ENCODE measurements at regions not wholly inside any gene's neighbourhood (a gene's known extent, or its start where the extent isn't known, plus 50 kb on each side); places are given as distances from the start of the nearest gene placed in this dataset.

DNA sequence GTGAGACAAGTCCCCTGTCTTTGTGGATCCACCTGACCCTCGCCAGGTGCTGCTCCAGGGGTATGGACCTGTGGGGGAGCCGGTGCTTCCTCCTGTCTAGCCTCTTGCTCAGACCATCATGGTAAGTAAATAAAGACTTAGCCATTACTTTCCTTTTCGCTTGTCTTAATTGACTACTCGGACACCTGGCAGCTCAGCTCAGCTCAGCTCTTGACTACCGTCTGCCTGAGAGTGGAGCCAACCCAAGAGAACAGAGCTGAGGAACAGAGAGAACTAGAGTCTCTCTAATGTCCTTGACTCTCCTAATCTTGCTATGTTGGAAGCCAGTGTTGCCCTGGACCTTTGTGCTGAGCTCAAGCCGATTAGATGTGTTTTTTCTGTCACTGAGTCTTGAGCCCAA is 170.3 kb upstream of the CXCR4 start:
- TF ChIP-seq, protein P1, sequence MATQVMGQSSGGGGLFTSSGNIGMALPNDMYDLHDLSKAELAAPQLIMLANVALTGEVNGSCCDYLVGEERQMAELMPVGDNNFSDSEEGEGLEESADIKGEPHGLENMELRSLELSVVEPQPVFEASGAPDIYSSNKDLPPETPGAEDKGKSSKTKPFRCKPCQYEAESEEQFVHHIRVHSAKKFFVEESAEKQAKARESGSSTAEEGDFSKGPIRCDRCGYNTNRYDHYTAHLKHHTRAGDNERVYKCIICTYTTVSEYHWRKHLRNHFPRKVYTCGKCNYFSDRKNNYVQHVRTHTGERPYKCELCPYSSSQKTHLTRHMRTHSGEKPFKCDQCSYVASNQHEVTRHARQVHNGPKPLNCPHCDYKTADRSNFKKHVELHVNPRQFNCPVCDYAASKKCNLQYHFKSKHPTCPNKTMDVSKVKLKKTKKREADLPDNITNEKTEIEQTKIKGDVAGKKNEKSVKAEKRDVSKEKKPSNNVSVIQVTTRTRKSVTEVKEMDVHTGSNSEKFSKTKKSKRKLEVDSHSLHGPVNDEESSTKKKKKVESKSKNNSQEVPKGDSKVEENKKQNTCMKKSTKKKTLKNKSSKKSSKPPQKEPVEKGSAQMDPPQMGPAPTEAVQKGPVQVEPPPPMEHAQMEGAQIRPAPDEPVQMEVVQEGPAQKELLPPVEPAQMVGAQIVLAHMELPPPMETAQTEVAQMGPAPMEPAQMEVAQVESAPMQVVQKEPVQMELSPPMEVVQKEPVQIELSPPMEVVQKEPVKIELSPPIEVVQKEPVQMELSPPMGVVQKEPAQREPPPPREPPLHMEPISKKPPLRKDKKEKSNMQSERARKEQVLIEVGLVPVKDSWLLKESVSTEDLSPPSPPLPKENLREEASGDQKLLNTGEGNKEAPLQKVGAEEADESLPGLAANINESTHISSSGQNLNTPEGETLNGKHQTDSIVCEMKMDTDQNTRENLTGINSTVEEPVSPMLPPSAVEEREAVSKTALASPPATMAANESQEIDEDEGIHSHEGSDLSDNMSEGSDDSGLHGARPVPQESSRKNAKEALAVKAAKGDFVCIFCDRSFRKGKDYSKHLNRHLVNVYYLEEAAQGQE (IDR thresholded peaks at IDR 0.05; ENCODE audit: insufficient read depth in 1 of 2, low read depth in 2 of 2, low read length in 2 of 2) = no peak
- TF ChIP-seq TAF1 (IDR thresholded peaks at IDR 0.05; ENCODE audit: borderline replicate concordance, insufficient read depth, low read length) = no peak
- TF ChIP-seq POLR2AphosphoS5 (IDR thresholded peaks at IDR 0.05; ENCODE audit: low read depth, low read length) = no peak
- no peak for TF ChIP-seq FOXP2 (optimal IDR thresholded peaks at IDR 0.05; ENCODE audit: borderline replicate concordance, extremely low read depth, extremely low read length, insufficient read depth)
- no peak for TF ChIP-seq SIN3A (IDR thresholded peaks at IDR 0.05; ENCODE audit: borderline replicate concordance, insufficient read depth, low read length)

DNA sequence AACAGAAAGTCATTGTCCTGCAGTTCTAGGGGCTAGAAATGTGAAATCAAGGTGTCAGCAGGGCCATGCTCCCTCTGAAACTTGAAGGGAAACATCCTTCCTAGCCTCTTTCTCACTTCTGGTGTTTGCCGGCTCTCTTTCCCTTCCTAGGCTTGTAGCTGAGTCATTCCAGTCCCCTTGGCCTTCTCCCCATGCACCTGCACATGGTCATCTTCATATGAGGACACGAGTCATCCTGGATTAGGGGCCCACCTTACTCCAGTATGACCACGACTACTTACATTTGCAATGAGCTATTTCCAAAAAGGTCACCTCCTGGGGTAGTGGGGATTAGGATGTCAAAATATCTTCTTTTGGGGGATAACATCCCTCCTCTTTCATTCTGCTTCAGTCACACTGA is 168.5 kb upstream of the CXCR4 start:
- TF ChIP-seq, protein P1 (IDR thresholded peaks at IDR 0.05; ENCODE audit: insufficient read depth in 1 of 2, low read depth in 2 of 2, low read length in 2 of 2) = no peak
- TF ChIP-seq TAF1 (IDR thresholded peaks at IDR 0.05; ENCODE audit: borderline replicate concordance, insufficient read depth, low read length) (no peak), FOXP2 (optimal IDR thresholded peaks at IDR 0.05; ENCODE audit: borderline replicate concordance, extremely low read depth, extremely low read length, insufficient read depth) (no peak), SIN3A (IDR thresholded peaks at IDR 0.05; ENCODE audit: borderline replicate concordance, insufficient read depth, low read length) (no peak), POLR2AphosphoS5 (IDR thresholded peaks at IDR 0.05; ENCODE audit: low read depth, low read length) (no peak)

DNA sequence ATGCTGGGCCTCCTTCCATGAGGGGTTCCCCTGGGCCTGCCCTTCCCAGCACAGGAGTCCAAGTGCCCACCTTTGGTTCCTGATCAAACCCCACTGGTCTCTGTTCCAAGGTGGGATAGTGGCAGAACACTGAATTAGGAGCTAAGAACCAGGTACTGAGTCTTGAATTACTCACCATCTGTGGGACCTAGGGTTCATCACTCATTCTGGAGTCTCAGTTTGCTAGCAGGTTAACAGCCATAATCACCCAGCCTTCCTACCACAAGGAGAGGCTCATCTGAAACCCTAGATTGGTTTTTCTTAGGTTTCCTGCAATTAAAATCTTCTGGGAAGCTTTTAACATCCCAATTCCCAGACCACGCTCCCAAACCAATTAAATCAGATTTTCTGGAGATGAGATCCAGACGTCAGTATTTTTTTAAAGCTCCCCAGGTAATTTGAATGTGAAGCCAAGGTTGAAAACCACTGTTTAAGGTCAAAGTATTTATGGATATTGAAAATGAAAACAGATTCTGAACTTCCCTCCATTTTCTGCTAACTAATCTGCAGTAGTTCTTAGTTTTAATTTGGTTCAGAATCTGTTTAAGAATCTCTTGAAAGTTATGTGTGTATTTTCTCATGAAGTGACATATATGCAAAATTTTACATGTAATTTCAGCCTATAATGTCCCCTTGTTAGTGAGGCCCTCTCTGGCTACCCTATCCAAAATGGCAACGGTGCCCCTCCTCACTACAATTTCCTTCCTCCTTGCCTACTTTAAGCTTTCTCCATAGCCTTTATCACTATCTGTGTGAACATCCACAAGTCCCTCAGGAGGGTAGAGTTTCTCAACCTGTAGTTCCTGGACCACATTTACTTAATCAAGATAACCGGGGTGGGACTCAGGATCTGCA is 166.5 kb upstream of the CXCR4 start:
- TF ChIP-seq, protein P1 (IDR thresholded peaks at IDR 0.05; ENCODE audit: insufficient read depth in 1 of 2, low read depth in 2 of 2, low read length in 2 of 2) = no peak
- TF ChIP-seq SIN3A (IDR thresholded peaks at IDR 0.05; ENCODE audit: borderline replicate concordance, insufficient read depth, low read length) (no peak), TAF1 (IDR thresholded peaks at IDR 0.05; ENCODE audit: borderline replicate concordance, insufficient read depth, low read length) (no peak), POLR2AphosphoS5 (IDR thresholded peaks at IDR 0.05; ENCODE audit: low read depth, low read length) (no peak), FOXP2 (optimal IDR thresholded peaks at IDR 0.05; ENCODE audit: borderline replicate concordance, extremely low read depth, extremely low read length, insufficient read depth) (no peak)

DNA sequence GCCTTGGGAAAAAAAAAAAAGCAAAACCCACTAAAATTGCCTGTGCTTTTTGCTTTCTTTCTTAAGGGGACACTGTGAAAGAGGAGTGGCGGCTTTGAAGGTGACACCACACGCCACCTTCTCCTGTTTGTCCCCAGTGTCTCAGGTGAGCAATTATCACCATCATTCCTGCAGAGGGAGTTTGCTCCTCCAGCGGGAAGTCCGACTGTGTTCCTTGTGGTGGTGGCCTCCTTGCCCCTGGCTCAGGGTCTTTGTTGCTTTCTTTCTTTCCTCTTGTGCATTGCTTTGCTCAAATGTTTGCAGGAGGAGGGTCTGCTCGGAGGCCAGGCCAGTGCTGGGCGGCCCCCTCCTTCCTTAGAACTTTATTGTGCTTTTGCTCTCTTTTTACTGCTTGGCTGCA is 164.3 kb upstream of the CXCR4 start:
- TF ChIP-seq POLR2AphosphoS5 (IDR thresholded peaks at IDR 0.05; ENCODE audit: low read depth, low read length) = no peak
- no peak for TF ChIP-seq SIN3A (IDR thresholded peaks at IDR 0.05; ENCODE audit: borderline replicate concordance, insufficient read depth, low read length)
- TF ChIP-seq, protein P1 (IDR thresholded peaks at IDR 0.05; ENCODE audit: insufficient read depth in 1 of 2, low read depth in 2 of 2, low read length in 2 of 2) = no peak
- TF ChIP-seq FOXP2 (optimal IDR thresholded peaks at IDR 0.05; ENCODE audit: borderline replicate concordance, extremely low read depth, extremely low read length, insufficient read depth) = no peak
- TF ChIP-seq TAF1 (IDR thresholded peaks at IDR 0.05; ENCODE audit: borderline replicate concordance, insufficient read depth, low read length) = no peak
